Effector CD8-positive, alpha-beta T cell (primary cell): ENCODE measurements at regions not wholly inside any gene's neighbourhood (a gene's known extent, or its start where the extent isn't known, plus 50 kb on each side); places are given as distances from the start of the nearest gene placed in this dataset.
A peak's percentile ranks its signal among the peaks of the same experiment; 100 is the strongest.
"Not testable (repeated sequence)": the region's sequence is repeated elsewhere in the genome, so short reads cannot be mapped to it uniquely, and the experiment has no call there.

ENCODE experiments used
- DNase-seq: peaks from one replicate; lab custom pipeline; 2025; lab: John Stamatoyannopoulos, UW

GRCh38 chr14:81955123-81955522 is 421.5 kb upstream of the SEL1L start:
- no peak for DNase-seq

- DNase-seq, result no peak
Measured at GRCh38 chr14:81960781-81961180, 427.1 kb upstream of the SEL1L start.

DNA sequence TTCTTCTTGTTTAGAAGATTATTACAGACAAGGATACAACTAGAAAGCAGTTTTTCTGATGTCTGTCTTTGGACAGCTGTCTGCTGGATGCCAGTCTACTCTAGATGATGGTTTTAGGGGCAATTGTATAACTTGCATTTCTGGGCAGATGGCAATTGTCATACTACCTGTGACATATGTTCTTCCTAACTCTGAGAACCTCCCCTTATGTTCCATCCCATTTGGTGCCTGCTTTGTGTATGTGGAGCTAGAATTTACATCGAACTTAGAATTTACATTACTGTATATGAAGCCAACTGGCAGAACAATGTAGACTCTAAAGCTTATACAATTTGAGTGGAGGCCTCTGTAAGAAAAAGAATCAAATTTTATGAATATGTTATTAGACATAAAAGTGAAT is 430.2 kb upstream of the SEL1L start:
- no peak for DNase-seq

DNA sequence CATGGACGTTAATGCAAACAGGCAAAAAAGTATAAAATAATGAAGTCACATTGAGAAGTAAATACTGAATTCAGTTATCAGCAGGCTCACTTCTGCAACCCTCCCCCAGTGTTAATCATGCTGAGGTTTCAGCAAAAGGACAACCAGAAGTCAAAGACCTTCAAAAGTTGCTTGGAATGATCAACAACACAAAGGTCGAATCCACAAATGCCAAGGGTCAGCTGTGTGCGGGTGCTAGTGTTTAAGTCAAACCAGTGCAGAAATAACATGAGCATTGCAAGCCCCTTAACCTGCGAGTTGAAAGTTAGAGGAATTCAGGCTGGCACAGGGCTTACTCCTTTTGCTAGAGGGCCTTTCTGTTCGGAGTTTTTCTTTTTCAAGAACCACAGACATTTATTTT is 436.7 kb upstream of the SEL1L start:
- DNase-seq, result no peak

- DNase-seq, result no peak
Measured at GRCh38 chr14:81971911-81972310, 438.3 kb upstream of the SEL1L start.

DNA sequence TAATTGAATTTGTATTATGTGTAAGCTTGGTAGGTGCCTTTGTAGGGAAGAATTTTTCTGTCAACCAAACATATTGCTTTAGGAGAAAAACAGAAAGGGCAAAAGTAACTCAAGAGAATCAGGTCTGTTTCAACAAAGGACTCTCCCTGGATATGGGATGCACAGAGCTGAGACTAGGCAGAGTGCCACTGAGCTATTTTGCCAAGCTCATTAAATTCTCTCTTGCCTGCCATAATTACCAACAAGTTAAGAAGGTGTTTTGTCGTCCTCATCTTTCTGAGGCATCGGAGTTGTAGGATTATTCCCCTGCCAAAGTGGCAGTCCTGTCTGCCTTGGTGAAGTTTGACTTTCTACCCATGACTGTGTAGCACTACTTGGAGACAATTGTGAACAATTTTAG is 438.9 kb upstream of the SEL1L start:
- no peak for DNase-seq

GRCh38 chr14:81974543-81974942 is 440.9 kb upstream of the SEL1L start:
- DNase-seq, result no peak

- no peak for DNase-seq
Measured at GRCh38 chr14:81980601-81981306, 447.1 kb upstream of the SEL1L start.

- DNase-seq, result no peak
Measured at GRCh38 chr14:81981307-81981675, 447.6 kb upstream of the SEL1L start.

DNA sequence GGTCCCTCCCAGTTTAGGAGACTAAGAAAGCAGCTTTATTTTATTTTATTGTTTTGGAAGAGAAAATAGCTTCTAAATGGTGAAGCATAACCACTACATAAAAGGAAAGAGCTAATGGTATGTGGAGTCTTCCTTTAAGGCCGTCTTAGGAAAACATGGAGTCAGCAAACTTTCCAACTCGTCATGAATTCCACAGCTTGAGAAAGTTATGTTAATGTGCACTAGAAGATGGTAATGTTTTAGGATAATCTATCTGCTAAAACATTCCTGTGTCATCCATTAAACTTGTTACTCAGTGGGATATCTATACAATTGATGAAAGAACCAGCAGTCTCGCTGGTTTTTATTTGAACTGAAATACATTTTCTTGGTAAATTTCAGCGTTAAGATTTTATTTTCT is 448.4 kb upstream of the SEL1L start:
- no peak for DNase-seq

GRCh38 chr14:81986005-81986404 is 452.4 kb upstream of the SEL1L start:
- DNase-seq, result no peak

DNA sequence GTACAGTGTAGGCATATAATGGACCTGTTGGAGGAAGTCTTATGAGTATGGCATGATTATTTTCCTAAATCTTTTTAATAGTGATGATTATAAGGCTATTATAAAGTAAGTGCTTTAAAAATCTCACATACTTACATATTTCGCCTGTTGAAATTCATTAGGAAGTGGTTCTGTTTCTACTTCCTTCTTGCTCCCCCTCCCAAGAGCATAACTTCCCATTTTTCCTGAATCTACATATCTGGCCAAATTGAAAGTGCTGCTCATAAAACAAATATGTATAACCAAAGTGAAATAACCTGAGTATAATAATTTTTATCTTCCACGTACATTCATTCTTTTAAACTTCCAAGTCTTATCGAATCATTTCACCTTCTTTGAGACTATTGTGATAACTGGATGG is 455.6 kb upstream of the SEL1L start:
- no peak for DNase-seq

DNA sequence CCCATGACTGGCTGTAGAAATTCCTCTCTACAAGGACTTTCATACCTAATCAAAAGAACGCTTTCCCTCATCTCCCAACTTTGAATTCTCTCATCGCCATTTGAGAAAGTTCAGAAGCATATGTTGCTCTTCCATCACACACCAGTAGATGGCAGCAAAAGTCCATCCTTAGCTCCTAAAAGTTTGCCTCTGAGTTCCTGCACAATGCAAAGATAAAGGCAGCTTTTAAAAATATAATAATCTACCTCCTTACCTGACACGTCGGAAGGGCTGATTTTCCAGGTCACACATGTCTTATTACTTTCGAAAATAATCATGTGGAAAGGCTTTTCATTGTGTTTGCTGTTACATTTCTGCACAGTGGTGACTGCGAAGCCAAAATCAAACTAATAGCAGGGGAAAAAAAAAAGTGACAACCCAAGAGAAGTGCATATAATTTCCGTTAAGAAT is 456.7 kb upstream of the SEL1L start:
- peak; percentile 3 for DNase-seq

DNA sequence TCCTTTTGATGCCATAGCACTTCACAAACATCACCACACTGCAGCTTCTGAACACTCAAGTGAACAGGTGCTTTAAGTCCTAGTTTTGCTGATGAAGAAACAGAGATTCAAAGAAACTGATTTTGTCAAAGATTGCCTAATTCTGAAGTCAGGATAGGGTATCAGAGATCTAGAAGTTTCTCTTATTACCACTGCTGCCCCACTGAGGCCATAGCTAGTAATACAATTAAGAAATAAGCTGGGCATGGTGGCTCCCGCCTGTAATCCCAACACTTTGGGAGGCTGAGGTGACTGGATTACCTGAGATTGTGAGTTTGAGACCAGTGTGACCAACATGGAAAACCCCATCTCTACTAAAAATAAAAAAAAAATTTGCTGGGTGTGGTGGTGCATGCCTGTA is 458.3 kb upstream of the SEL1L start:
- DNase-seq, result no peak

GRCh38 chr14:81993432-81993831 is 459.8 kb upstream of the SEL1L start:
- no peak for DNase-seq

- DNase-seq, result no peak
Measured at GRCh38 chr14:82003426-82003825, 469.8 kb upstream of the SEL1L start.

DNA sequence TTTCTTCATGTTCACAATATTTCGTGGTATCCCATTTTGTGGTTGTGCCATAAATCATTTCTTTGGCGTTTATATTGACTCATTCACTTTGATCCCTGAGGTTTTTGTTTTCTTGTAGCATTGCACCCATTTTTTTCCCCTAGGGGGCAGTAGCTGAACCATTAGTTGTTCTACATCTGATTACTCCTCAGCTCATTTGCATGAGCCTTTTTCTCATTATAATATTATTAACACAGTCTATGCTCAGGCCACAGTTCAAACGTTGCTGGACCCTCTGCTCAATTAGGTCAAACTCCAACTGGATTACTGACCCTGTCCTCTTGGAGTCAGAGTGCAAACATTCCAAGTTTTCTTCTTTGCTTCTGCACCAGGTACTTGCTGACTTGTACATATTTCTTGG is 475.4 kb upstream of the SEL1L start:
- DNase-seq, result no peak

GRCh38 chr14:82009993-82010392 is 476.3 kb upstream of the SEL1L start:
- DNase-seq, result no peak

GRCh38 chr14:82011460-82011859 is 477.8 kb upstream of the SEL1L start:
- no peak for DNase-seq

GRCh38 chr14:82029038-82029437 is 495.4 kb upstream of the SEL1L start:
- no peak for DNase-seq

- DNase-seq, result no peak
Measured at GRCh38 chr14:82035397-82035796, 501.7 kb upstream of the SEL1L start.

DNA sequence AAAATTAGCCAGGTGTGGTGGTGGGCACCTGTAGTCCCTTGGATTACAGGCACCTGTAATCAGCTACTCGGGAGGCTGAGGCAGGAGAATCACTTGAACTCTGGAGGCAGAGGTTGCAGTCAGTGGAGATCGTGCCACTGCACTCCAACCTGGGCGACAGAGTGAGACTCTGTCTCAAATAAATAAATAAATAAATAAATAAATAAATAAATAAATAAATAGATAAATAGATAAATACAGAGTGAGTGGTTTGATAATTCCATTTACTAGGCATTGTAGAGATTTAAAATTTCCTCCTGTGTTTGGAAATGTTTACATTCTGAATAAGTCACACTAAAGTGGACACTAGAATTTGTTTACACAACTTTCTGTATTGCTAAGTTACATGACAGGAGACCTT is 504.4 kb upstream of the SEL1L start:
- DNase-seq, result not testable (repeated sequence)

- DNase-seq, result no peak
Measured at GRCh38 chr14:82045339-82045738, 511.7 kb upstream of the SEL1L start.

DNA sequence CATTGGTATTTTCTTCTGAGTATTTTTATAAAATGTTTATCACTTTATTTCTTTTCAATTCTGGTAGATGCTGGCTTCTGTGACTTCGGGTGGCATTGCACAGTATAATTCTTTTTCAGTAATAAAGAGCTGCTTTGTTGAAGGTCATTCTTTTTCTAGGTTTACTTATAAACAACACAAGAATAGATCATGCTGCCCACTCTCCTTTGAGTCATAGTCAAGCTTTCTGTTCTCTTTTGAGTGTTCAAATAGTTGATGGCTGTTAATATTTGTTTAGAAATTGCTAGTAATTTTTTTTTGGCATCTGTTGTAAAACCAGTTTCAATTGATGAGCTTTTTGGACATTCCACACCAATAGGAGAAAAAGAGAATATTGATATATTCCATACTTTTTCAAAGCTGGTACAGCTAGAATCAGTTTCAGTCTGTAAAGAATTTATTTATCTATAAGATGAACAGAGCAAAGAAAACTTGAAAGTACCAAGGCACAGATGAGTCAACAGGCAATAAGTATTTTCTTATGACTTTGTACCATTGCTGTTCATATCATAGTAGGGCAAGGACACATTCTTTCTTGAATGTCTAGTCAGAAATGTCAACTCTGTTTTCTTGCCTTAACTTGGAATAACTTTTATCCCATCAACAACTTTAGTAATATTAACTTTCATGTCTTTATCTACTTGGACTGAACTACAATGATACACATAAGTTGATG is 513.0 kb upstream of the SEL1L start:
- DNase-seq, result no peak
